ENCODE measurements at regions not wholly inside any gene's neighbourhood (a gene's known extent, or its start where the extent isn't known, plus 50 kb on each side); places are given as distances from the start of the nearest gene placed in this dataset.
A peak's percentile ranks its signal among the peaks of the same experiment; 100 is the strongest.

- Mint-ChIP-seq H3K27ac (ENCODE audit: unreplicated experiment) (peak overlapping the region; percentile 67), H3K9me3 (ENCODE audit: unreplicated experiment) (no peaks in the 10 kb centered on the region), H3K27me3 (ENCODE audit: insufficient read depth, unreplicated experiment) (no peaks in the 10 kb centered on the region), H3K4me3 (ENCODE audit: unreplicated experiment) (peak overlapping the region; percentile 75), H3K36me3 (ENCODE audit: insufficient read depth, unreplicated experiment) (no peaks in the 10 kb centered on the region), H3K4me1 (ENCODE audit: low read depth, unreplicated experiment) (peaks cover 9% of the 10 kb centered on the region)
- TSS peak; percentile 89 for BruUV-seq (replicated peaks)
- Histone ChIP-seq H3K27me3 (replicated peaks; ENCODE audit: control insufficient read depth, insufficient read depth, low read length) (no peaks in the 10 kb centered on the region), H3K9me3 (no peaks in the 10 kb centered on the region), H3K4me1 (peaks cover 8% of the 10 kb centered on the region), H3K36me3 (ENCODE audit: control insufficient read depth, insufficient read depth, low read length) (no peaks in the 10 kb centered on the region), H3K4me3 (ENCODE audit: low read depth, low read length) (peak overlapping the region; percentile 29)
- intact Hi-C loops (cut with micrococcal nuclease; ENCODE audit: unreplicated experiment), result loop anchor here (5.0 kb wide), 1 partner anchor 52 kb away; no protein-coding TSS in a partner anchor
- ChIA-PET POLR2A (interaction anchor here (0.7 kb wide), 1 partner anchor 153 kb away, joined by 3 read pairs; no protein-coding TSS in a partner anchor), CTCF (no interaction called here)
- peak in 1 of 2 experiments; percentile 50 for DNase-seq
- no peak for TF ChIP-seq CTCF (IDR thresholded peaks at IDR 0.05; ENCODE audit: insufficient read depth in 1 of 2, low read depth in 1 of 2, low read length in 1 of 2, severe bottlenecking in 1 of 2, unreplicated experiment in 1 of 2)
Observed at GRCh38 chr11:95435628-95436353, 204.8 kb upstream of the SESN3 start.

GRCh38 chr11:95435192-95435591 is 204.2 kb upstream of the SESN3 start:
- Mint-ChIP-seq H3K27me3 (ENCODE audit: insufficient read depth, unreplicated experiment) (no peaks in the 10 kb centered on the region), H3K36me3 (ENCODE audit: insufficient read depth, unreplicated experiment) (no peaks in the 10 kb centered on the region), H3K4me3 (ENCODE audit: unreplicated experiment) (peak overlapping the region; percentile 75), H3K4me1 (ENCODE audit: low read depth, unreplicated experiment) (peaks cover 9% of the 10 kb centered on the region), H3K27ac (ENCODE audit: unreplicated experiment) (peak overlapping the region; percentile 67), H3K9me3 (ENCODE audit: unreplicated experiment) (no peaks in the 10 kb centered on the region)
- POLR2A ChIA-PET, result no interaction called here
- TF ChIP-seq CTCF (IDR thresholded peaks at IDR 0.05; ENCODE audit: insufficient read depth in 1 of 2, low read depth in 1 of 2, low read length in 1 of 2, severe bottlenecking in 1 of 2, unreplicated experiment in 1 of 2), result no peak
- Histone ChIP-seq H3K27me3 (replicated peaks; ENCODE audit: control insufficient read depth, insufficient read depth, low read length) (no peaks in the 10 kb centered on the region), H3K4me1 (peaks cover 8% of the 10 kb centered on the region), H3K4me3 (ENCODE audit: low read depth, low read length) (peak overlapping the region; percentile 29), H3K9me3 (no peaks in the 10 kb centered on the region), H3K36me3 (ENCODE audit: control insufficient read depth, insufficient read depth, low read length) (no peaks in the 10 kb centered on the region)
- no peak for DNase-seq
- CTCF ChIA-PET, result no interaction called here
- intact Hi-C loops (cut with micrococcal nuclease; ENCODE audit: unreplicated experiment), result loop anchor here (5.0 kb wide), 1 partner anchor 52 kb away; no protein-coding TSS in a partner anchor
- no TSS peak for BruUV-seq (replicated peaks)

- DNase-seq, result no peak
- TF ChIP-seq CTCF (IDR thresholded peaks at IDR 0.05; ENCODE audit: insufficient read depth in 1 of 2, low read depth in 1 of 2, low read length in 1 of 2, severe bottlenecking in 1 of 2, unreplicated experiment in 1 of 2), result no peak
- POLR2A ChIA-PET, result no interaction called here
Observed at GRCh38 chr11:95434489-95435057, 203.6 kb upstream of the SESN3 start.

More at GRCh38 chr11:95434489-95435057, 203.6 kb upstream of the SESN3 start:
- Mint-ChIP-seq H3K9me3 (ENCODE audit: unreplicated experiment) (no peaks in the 10 kb centered on the region), H3K27ac (ENCODE audit: unreplicated experiment) (no peak overlapping the region), H3K27me3 (ENCODE audit: insufficient read depth, unreplicated experiment) (no peaks in the 10 kb centered on the region), H3K4me3 (ENCODE audit: unreplicated experiment) (no peak overlapping the region), H3K36me3 (ENCODE audit: insufficient read depth, unreplicated experiment) (no peaks in the 10 kb centered on the region), H3K4me1 (ENCODE audit: low read depth, unreplicated experiment) (peaks cover 9% of the 10 kb centered on the region)
- intact Hi-C loops (cut with micrococcal nuclease; ENCODE audit: unreplicated experiment), result loop anchor here (5.0 kb wide), 1 partner anchor 53 kb away; no protein-coding TSS in a partner anchor
- no TSS peak for BruUV-seq (replicated peaks)
- CTCF ChIA-PET, result no interaction called here
- no peaks in the 10 kb centered on the region for H3K36me3 ChIP-seq (ENCODE audit: control insufficient read depth, insufficient read depth, low read length)
- no peaks in the 10 kb centered on the region for H3K9me3 ChIP-seq
- no peaks in the 10 kb centered on the region for H3K27me3 ChIP-seq (replicated peaks; ENCODE audit: control insufficient read depth, insufficient read depth, low read length)
- H3K4me3 ChIP-seq (ENCODE audit: low read depth, low read length), result no peak overlapping the region
- H3K4me1 ChIP-seq, result peaks cover 8% of the 10 kb centered on the region

All from Caco-2 (cell line).